Renal pelvis (tissue), 1 donor: ENCODE measurements at regions not wholly inside any gene's neighbourhood (a gene's known extent, or its start where the extent isn't known, plus 50 kb on each side); places are given as distances from the start of the nearest gene placed in this dataset.

Experiments used
- DNase-seq: peaks from one replicate; pipeline ENCODE4 v3.0.0-alpha.2; 2013

DNA sequence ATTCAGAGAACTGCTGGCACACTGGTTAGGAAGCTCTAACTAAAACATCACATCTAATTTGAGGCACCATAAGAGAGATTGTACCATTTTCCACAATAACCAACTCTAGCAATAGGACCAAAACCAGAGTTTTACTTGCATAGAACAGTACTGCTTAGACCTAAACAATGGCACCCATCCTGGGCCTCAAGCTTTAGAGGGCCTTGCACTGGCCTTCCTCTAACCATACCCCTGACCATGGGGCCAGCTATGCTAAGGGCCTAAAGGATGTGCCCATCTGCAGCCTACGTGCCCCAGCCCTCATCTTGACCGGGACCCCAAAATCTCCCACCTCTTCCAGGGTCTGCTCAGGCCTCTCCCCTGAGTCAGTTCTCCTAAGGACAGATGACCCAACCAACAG, 74.4 kb upstream of the ARHGAP32 start:
- no peak for DNase-seq

DNA sequence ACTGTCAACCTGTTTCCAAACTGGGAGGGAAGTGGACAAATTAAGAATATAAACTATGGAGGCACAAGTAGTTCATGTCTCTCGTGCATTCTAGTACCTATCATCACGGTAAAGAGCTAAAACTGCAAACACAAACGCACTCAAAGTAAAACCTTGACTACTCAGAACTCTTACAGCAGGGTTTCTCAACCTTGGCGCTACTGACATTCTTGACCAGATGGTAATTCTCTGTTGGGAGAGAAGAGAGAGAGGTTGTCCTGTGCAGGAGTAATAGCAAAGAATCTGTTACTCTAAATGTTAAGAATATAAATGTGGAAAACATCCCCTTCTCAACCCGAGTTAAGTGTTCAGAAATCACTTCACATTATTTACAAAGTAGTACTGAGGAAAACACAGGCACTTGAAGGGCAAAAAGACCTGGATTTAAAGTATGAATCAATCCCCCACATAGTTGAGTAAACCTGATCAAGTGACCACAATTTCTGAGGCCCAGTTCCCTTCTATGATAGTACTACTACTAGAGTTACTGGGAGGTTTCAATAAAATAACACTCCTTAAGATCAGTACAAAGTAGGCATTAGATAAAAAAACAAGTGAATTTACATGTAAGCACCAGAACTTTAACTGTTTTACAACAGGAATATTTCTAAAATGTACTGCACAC, 73.1 kb upstream of the ARHGAP32 start:
- DNase-seq: no peak

DNA sequence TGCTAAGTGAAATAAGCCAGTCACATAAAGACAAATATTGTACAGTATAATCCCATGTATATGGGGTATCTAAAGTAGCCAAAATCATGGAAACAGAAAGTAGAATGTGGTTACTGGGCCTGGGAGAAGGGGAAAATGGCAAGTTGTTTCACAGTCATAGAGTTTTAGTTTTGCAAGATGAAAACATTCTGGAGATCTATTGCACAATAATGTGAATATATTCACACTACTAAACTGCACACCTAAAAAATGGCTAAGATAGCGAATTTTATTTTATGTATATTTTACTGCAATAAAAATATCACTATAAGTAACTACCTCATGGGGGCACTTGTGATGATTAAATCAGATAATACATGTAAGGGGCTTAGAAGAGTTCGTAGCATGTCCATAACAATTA, 72.0 kb upstream of the ARHGAP32 start:
- no peak for DNase-seq

DNA sequence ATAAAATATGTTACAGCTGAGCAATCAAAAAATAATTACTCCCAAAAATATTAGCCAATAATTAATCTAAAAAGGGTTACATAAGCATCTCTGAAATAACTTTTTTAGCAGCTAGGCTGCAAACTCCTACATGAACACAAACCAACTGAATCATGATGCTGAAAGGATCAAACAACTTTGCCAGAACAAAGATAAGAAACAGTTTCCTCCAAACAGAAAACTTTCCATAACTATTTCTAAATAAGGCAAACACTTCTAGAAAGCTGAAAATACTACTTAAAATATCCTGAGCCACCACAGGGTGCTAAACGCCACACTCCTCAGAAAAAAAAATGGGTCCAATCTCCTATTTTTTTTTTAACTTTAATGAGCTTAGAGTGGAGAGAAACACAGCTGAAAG, 68.6 kb upstream of the ARHGAP32 start:
- DNase-seq: no peak

DNA sequence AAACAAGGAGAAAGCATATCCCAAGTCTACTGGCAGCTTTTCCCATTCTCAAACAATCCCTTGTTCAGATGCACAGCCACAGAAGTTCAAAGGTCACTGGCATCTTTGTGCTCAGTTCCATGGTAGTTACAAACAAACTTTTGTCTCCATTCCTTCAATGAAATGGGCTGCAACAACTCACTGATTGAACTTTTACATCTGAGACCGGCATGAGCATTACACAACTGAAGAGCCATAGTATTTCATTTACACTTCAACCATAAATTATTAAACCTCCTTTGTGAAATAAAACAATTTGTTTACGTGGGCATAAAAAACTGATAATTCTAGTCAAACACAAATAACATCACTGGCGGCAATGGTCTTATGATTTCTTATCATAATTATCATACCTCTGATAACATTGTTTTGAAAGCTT, 67.8 kb upstream of the ARHGAP32 start:
- no peak for DNase-seq

DNA sequence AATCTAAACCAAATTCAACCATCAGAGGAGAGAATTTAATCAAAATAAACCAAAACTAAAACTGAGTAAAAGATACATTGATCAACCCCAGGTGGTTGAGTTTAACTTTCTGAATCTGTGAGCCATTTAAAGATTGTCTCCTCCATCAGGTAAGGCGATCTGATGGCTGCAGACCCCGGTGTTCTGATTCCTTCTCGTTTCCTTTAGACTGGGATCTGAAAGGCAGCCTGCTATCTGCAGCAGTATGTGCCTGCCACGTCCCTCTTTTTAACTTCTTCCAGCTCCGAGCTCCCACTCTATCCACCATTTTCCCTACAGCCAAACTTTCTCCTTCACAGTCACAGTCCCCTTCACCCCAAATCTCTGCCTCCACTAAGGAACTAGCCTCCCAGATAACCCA, 66.1 kb upstream of the ARHGAP32 start:
- no peak for DNase-seq

DNA sequence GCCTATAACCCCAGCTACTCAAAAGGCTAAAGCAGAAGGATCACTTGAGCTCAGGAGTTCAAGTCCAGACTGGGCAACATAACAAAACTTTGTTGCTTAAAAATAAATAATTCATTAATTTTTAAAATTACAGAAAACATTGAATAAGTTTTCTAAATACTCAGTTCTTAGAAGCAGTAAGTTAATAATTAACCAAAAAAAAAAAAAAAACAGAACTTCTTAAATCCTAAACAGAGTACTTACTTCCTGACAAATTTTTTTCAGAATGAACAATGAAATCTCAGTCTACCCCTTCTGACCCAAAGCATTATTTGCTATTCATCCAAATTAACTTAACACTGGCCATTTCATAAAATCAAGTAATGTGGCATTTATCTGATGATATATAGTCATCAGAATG, 65.4 kb upstream of the ARHGAP32 start:
- no peak for DNase-seq

DNA sequence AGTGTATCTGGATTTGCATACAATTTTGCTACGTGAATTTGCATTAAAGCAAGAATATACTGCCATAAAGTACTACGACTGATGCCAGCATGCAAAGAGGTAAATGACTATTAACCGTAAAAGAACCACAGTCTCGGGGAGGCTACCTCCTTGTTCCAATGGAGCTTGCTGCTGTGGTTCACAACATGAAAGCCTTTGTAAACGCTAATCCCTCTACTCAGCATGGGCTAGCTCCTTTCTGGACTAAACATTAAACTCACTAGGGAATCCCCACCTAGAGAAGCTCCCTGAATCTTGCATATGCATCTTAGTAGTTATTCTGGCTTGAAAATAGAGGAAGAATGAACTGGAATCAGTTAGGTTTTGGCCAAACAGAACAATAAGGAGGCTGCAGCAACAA, 60.5 kb upstream of the ARHGAP32 start:
- DNase-seq: no peak

DNA sequence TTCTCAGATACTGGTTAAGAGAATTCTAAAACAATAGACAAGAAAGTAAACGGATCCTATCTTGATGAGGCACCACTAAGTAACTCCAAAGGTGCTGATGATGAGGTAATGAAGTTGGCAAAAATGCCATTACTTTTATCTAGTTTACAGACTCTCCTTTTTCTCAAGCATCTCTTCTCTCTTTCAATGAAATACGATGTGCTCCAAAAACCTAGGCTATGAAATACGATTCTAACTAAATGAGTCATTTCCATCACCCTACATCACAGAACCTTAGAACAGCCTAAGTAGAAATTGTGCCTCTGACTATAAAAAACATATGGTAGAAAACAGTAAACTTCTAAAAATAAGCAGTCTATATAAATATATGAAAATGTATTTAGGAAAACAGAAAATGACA, 58.9 kb upstream of the ARHGAP32 start:
- no peak for DNase-seq

DNA sequence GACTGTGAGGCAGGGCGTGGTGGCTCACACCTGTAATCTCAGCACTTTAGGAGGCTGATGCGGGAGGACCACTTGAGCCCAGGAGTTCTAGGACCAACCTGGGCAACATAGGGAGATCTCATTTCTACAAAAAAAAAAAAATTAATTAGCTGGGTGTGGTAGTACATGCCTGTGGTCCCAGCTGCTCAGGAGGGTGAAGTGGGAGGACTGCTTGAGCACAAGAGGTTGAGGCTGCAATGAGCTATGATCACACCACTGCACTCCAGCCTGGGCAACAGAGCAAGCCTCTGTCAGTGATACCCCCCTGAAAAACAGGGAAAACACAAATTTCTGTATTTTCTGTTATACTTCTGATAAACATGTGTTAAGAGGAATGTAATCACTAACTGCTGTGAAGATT, 57.8 kb upstream of the ARHGAP32 start:
- no peak for DNase-seq

DNA sequence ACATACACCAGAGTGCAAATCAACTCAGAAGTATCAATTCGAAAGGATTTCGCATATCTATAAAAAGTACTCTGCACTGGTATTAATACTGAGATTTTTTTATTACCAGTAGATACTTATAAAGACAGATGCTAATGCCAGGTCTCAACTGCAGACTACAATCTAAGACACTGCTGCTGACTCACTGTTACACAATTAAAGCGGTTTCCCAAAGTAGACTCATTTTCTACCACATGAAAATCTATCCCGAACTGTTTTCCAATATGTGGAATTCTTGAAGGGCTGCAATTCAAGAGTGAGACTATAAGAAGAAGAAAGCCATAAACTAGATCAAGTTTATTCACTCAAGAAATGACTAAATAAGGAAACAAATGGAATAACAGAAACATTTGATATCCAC, 57.2 kb upstream of the ARHGAP32 start:
- no peak for DNase-seq

DNA sequence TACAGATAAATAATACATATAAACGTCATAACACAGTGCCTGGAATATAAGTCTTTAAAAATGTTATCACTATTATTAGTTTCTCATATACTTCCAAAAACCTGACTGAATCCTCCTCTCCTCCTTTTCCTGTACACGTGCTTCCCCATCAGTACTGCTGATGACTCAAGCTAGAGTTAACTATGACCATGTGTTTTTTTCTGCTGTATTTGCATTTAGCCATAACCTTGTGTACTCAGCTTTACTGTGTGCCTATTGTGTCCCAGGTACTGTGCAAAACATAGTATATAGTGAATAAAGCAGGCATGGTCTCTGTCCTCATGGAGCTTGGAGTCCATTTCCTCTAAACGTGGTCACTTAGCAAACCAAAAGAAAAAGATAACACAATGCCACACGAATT, 56.5 kb upstream of the ARHGAP32 start:
- no peak for DNase-seq

DNA sequence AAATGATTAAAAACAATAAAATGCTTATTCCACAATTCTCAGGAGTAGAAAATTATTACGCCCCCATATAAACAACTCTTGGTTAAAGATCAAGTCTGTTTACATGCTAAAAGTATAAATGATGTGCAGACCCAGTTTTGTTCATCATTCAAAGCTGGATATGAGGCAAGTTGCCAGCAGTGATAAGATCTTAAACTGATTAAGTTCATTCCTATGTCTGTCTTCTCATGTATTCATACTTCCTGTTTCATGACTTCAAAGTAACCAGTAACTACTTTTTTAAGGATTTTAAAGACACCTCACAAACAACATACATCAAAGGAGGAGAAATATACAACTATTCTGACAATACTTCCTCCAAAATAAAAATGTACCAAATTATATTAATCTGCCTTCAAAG, 55.0 kb upstream of the ARHGAP32 start:
- DNase-seq: no peak

DNA sequence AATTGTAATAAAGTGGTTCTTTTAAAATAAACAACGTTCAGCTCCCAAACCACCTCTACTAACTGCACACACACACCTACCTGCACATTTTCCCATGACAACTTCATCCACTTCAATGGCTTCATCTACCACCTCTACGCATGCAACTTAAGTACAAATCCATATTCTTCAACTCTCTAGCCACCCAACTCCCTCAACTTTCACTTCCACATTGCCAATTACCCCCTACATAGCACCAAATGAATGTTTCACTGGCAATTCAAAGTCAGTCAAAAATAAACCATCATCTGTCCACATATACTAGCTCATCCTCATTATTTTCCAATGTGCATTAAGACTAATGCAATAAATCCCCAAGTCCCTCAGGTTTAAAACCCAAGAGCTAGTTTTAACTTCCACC, 50.7 kb upstream of the ARHGAP32 start:
- no peak for DNase-seq
